Activated T-helper 2 cell treated with anti-CD3 and anti-CD28 coated beads, Interferon-gamma antibody, Interleukin-2, Interleukin-4, amounts not matched to agents 10 μg/mL and 5 μg/mL and 100 μg/mL, durations not matched to agents 14 hours and 24 hours and 36 hours (primary cell): ENCODE measurements at regions not wholly inside any gene's neighbourhood (a gene's known extent, or its start where the extent isn't known, plus 50 kb on each side); places are given as distances from the start of the nearest gene placed in this dataset.
A peak's percentile ranks its signal among the peaks of the same experiment; 100 is the strongest.

ENCODE experiments used
- DNase-seq: peaks from one replicate; pipeline ENCODE4 v3.0.0; 2021; ENCODE audit warnings: low spot score
- H3K27ac Mint-ChIP-seq: one replicate; pipeline ENCODE4 v1.8.0; 2021; ENCODE audit warnings: mixed read lengths
- H3K27me3 Mint-ChIP-seq: one replicate; pipeline ENCODE4 v1.8.0; 2021; ENCODE audit warnings: low read depth, mixed read lengths
- H3K36me3 Mint-ChIP-seq: one replicate; pipeline ENCODE4 v1.8.0; 2021; ENCODE audit warnings: low read depth, mixed read lengths
- H3K4me1 Mint-ChIP-seq: one replicate; pipeline ENCODE4 v1.8.0; 2021; ENCODE audit warnings: low read depth, mixed read lengths
- H3K4me3 Mint-ChIP-seq: one replicate; pipeline ENCODE4 v1.8.0; 2021; ENCODE audit warnings: low read depth, mild to moderate bottlenecking, moderate library complexity, mixed read lengths
- H3K9me3 Mint-ChIP-seq: one replicate; pipeline ENCODE4 v1.8.0; 2021; ENCODE audit warnings: mixed read lengths
- intact Hi-C: fragments of 100-400 bp; cut with micrococcal nuclease; formaldehyde crosslinking; loops from one replicate; pipeline ENCODE4 v1.15.1; 2023

GRCh38 chr2:160650196-160651118, 156.8 kb upstream of the RBMS1 start:
- Mint-ChIP-seq H3K4me1 (peaks cover 26% of the 10 kb centered on the region), H3K4me3 (no peak overlapping the region), H3K9me3 (no peaks in the 10 kb centered on the region), H3K27me3 (peaks cover 3% of the 10 kb centered on the region), H3K27ac (no peak overlapping the region), H3K36me3 (no peaks in the 10 kb centered on the region)
- DNase-seq, result no peak
- intact Hi-C loops, result loop anchor here (5.0 kb wide), 2 partner anchors 133 to 223 kb away; no protein-coding TSS in a partner anchor

- H3K27me3 Mint-ChIP-seq, result peaks cover 9% of the 10 kb centered on the region
- H3K27ac Mint-ChIP-seq, result no peak overlapping the region
- H3K4me3 Mint-ChIP-seq, result no peak overlapping the region
- intact Hi-C loops, result loop anchor here (2.0 to 5.0 kb wide), 3 partner anchors 134 to 423 kb away; no protein-coding TSS in a partner anchor
- H3K36me3 Mint-ChIP-seq, result no peaks in the 10 kb centered on the region
- H3K9me3 Mint-ChIP-seq, result no peaks in the 10 kb centered on the region
- peaks cover 26% of the 10 kb centered on the region for H3K4me1 Mint-ChIP-seq
- DNase-seq, result no peak
Measured at GRCh38 chr2:160651416-160652200, 158.0 kb upstream of the RBMS1 start.

- peaks cover 26% of the 10 kb centered on the region for H3K4me1 Mint-ChIP-seq
- intact Hi-C loops, result loop anchor here (2.0 to 5.0 kb wide), 3 partner anchors 135 to 423 kb away; no protein-coding TSS in a partner anchor
- H3K4me3 Mint-ChIP-seq, result peak overlapping the region; percentile 6
- H3K27ac Mint-ChIP-seq, result peak overlapping the region; percentile 10
- DNase-seq, result peak; percentile 55
- H3K9me3 Mint-ChIP-seq, result no peaks in the 10 kb centered on the region
- no peaks in the 10 kb centered on the region for H3K36me3 Mint-ChIP-seq
- peaks cover 14% of the 10 kb centered on the region for H3K27me3 Mint-ChIP-seq
Measured at GRCh38 chr2:160652236-160652635, 158.6 kb upstream of the RBMS1 start.

- intact Hi-C loops, result no loop called here
- peaks cover 42% of the 10 kb centered on the region for H3K27me3 Mint-ChIP-seq
- H3K4me1 Mint-ChIP-seq, result peaks cover 10% of the 10 kb centered on the region
- no peaks in the 10 kb centered on the region for H3K36me3 Mint-ChIP-seq
- H3K27ac Mint-ChIP-seq, result no peak overlapping the region
- H3K4me3 Mint-ChIP-seq, result no peak overlapping the region
- H3K9me3 Mint-ChIP-seq, result no peaks in the 10 kb centered on the region
- no peak for DNase-seq
Measured at GRCh38 chr2:160657196-160657595, 163.6 kb upstream of the RBMS1 start.

- Mint-ChIP-seq H3K4me1 (no peaks in the 10 kb centered on the region), H3K4me3 (no peak overlapping the region), H3K27ac (no peak overlapping the region), H3K27me3 (peaks cover 42% of the 10 kb centered on the region), H3K36me3 (no peaks in the 10 kb centered on the region), H3K9me3 (no peaks in the 10 kb centered on the region)
- no peak for DNase-seq
- intact Hi-C loops, result no loop called here
Measured at GRCh38 chr2:160658851-160659250, 165.2 kb upstream of the RBMS1 start.

GRCh38 chr2:160660741-160661140, 167.1 kb upstream of the RBMS1 start:
- Mint-ChIP-seq H3K27ac (no peak overlapping the region), H3K36me3 (no peaks in the 10 kb centered on the region), H3K4me3 (no peak overlapping the region), H3K27me3 (peaks cover 45% of the 10 kb centered on the region), H3K4me1 (peaks cover 2% of the 10 kb centered on the region), H3K9me3 (no peaks in the 10 kb centered on the region)
- intact Hi-C loops, result loop anchor here (10.0 kb wide), 1 partner anchor 336 kb away; no protein-coding TSS in a partner anchor
- no peak for DNase-seq

GRCh38 chr2:160664603-160665140, 171.1 kb upstream of the RBMS1 start:
- Mint-ChIP-seq H3K4me1 (peaks cover 20% of the 10 kb centered on the region), H3K27ac (no peak overlapping the region), H3K4me3 (no peak overlapping the region), H3K36me3 (no peaks in the 10 kb centered on the region), H3K9me3 (no peaks in the 10 kb centered on the region), H3K27me3 (peaks cover 14% of the 10 kb centered on the region)
- no peak for DNase-seq
- intact Hi-C loops, result loop anchor here (5.0 to 10.0 kb wide), 2 partner anchors 172 to 340 kb away; partner anchors contain the start of gene RBMS1

- Mint-ChIP-seq H3K9me3 (no peaks in the 10 kb centered on the region), H3K36me3 (no peaks in the 10 kb centered on the region), H3K27ac (no peak overlapping the region), H3K27me3 (peaks cover 6% of the 10 kb centered on the region), H3K4me1 (peaks cover 20% of the 10 kb centered on the region), H3K4me3 (no peak overlapping the region)
- intact Hi-C loops, result loop anchor here (5.0 to 10.0 kb wide), 2 partner anchors 174 to 342 kb away; partner anchors contain the start of gene RBMS1
- no peak for DNase-seq
Measured at GRCh38 chr2:160666154-160667060, 172.8 kb upstream of the RBMS1 start.

- Mint-ChIP-seq H3K4me3 (no peak overlapping the region), H3K27me3 (peaks cover 6% of the 10 kb centered on the region), H3K9me3 (no peaks in the 10 kb centered on the region), H3K36me3 (no peaks in the 10 kb centered on the region), H3K27ac (no peak overlapping the region), H3K4me1 (peaks cover 20% of the 10 kb centered on the region)
- no peak for DNase-seq
- intact Hi-C loops, result loop anchor here (5.0 to 10.0 kb wide), 2 partner anchors 176 to 343 kb away; partner anchors contain the start of gene RBMS1
Measured at GRCh38 chr2:160667811-160668210, 174.2 kb upstream of the RBMS1 start.

- intact Hi-C loops, result no loop called here
- Mint-ChIP-seq H3K9me3 (no peaks in the 10 kb centered on the region), H3K27me3 (peaks cover 3% of the 10 kb centered on the region), H3K27ac (no peak overlapping the region), H3K36me3 (no peaks in the 10 kb centered on the region), H3K4me3 (no peak overlapping the region), H3K4me1 (peaks cover 18% of the 10 kb centered on the region)
- no peak for DNase-seq
Measured at GRCh38 chr2:160670618-160671017, 177.0 kb upstream of the RBMS1 start.

- Mint-ChIP-seq H3K36me3 (no peaks in the 10 kb centered on the region), H3K27ac (no peak overlapping the region), H3K27me3 (peaks cover 3% of the 10 kb centered on the region), H3K4me3 (no peak overlapping the region), H3K9me3 (no peaks in the 10 kb centered on the region), H3K4me1 (peaks cover 3% of the 10 kb centered on the region)
- no peak for DNase-seq
- intact Hi-C loops, result no loop called here
Measured at GRCh38 chr2:160672211-160672610, 178.6 kb upstream of the RBMS1 start.
